GM12891 (cell line): ENCODE measurements at regions not wholly inside any gene's neighbourhood (a gene's known extent, or its start where the extent isn't known, plus 50 kb on each side); places are given as distances from the start of the nearest gene placed in this dataset.

Experiments
- PAX5 ChIP-seq: IDR thresholded peaks from 2 replicates; pipeline ENCODE4 v1.6.1; 2011; ENCODE audit warnings: low read length, moderate library complexity, mild to moderate bottlenecking; ENCODE audit not compliant: insufficient read depth, severe bottlenecking
- POLR2A ChIP-seq: IDR thresholded peaks from 2 replicates; pipeline ENCODE4 v1.6.1; 2011; ENCODE audit warnings: low read depth, low read length, control low read depth
- POLR2AphosphoS5 ChIP-seq: IDR thresholded peaks from 2 replicates; pipeline ENCODE4 v1.6.1; 2011; ENCODE audit warnings: low read depth, low read length, control low read depth

DNA sequence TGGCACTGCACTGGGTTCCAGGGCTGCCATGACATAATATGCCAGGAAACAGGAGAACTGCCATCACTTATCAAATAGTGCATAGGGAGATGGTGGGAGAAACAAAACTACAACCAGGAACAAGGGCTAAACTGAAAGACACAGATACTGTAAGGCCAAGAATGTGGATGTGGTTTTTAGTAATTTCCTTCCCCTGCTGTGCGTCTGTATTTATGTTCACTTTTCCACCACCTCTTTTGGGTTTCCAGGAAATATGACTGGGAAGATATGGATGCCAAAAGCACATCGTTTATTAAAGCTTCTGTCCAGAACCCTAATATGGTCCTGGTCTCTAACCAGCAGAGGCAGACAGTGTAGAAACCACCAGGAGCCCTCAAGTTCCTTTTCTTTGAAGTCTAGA is 759.7 kb upstream of the FANCL start:
- TF ChIP-seq POLR2AphosphoS5: no peak
- no peak for TF ChIP-seq POLR2A
- no peak for TF ChIP-seq PAX5
